GM10266 (cell line): ENCODE measurements at regions not wholly inside any gene's neighbourhood (a gene's known extent, or its start where the extent isn't known, plus 50 kb on each side); places are given as distances from the start of the nearest gene placed in this dataset.

Experiments used
- DNase-seq: peaks from one replicate; pipeline ENCODE4 v3.0.0; 2012; ENCODE audit errors: extremely low spot score
- CTCF ChIP-seq: IDR thresholded peaks from 2 replicates; pipeline ENCODE4 v1.5.1; 2012; ENCODE audit warnings: mild to moderate bottlenecking, low read depth; ENCODE audit not compliant: control insufficient read depth, insufficient read depth; ENCODE audit errors: missing control alignments

GRCh38 chr12:93079976-93080375 is 150.9 kb upstream of the EEA1 start:
- TF ChIP-seq CTCF = no peak
- DNase-seq = no peak

- TF ChIP-seq CTCF = no peak
- DNase-seq = no peak
Measured at GRCh38 chr12:93080452-93080851, 151.4 kb upstream of the EEA1 start.

- TF ChIP-seq CTCF = no peak
- DNase-seq = no peak
Measured at GRCh38 chr12:93080994-93081809, 152.1 kb upstream of the EEA1 start.

- TF ChIP-seq CTCF = no peak
- no peak for DNase-seq
Measured at GRCh38 chr12:93081810-93082165, 152.7 kb upstream of the EEA1 start.

- no peak for DNase-seq
- no peak for TF ChIP-seq CTCF
Measured at GRCh38 chr12:93085383-93086287, 156.5 kb upstream of the EEA1 start.

GRCh38 chr12:93086288-93086727 is 157.2 kb upstream of the EEA1 start:
- DNase-seq = no peak
- no peak for TF ChIP-seq CTCF
